NCI-H1436 (cell line): ENCODE measurements at regions not wholly inside any gene's neighbourhood (a gene's known extent, or its start where the extent isn't known, plus 50 kb on each side); places are given as distances from the start of the nearest gene placed in this dataset.
"Not testable (repeated sequence)": the region's sequence is repeated elsewhere in the genome, so short reads cannot be mapped to it uniquely, and the experiment has no call there.

ENCODE experiments used
- DNase-seq: peaks from one replicate; lab custom pipeline; 2025; lab: John Stamatoyannopoulos, UW

- DNase-seq = no peak
These were observed 426.7 kb upstream of the ARX start for GRCh38 chrX:25442499-25442898.

DNA sequence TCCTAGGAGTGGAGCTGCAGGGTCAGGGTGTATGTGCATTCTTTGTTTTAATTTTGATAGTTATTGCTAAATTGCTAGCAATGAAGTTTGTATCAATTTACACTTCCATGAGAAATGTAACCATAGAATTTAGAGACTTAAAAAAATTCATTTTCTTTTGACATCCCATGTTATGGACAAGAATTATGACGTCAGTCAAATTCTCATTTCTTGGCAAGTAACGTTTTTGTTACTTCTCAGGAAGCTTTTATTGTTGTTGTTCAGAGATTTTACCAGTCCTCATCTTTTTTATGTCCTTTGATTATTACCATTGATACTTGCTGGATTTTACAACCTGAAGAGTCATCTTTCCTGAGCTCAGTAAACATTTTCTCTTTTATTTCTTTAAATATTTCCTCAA, 417.5 kb upstream of the ARX start:
- DNase-seq = no peak

DNA sequence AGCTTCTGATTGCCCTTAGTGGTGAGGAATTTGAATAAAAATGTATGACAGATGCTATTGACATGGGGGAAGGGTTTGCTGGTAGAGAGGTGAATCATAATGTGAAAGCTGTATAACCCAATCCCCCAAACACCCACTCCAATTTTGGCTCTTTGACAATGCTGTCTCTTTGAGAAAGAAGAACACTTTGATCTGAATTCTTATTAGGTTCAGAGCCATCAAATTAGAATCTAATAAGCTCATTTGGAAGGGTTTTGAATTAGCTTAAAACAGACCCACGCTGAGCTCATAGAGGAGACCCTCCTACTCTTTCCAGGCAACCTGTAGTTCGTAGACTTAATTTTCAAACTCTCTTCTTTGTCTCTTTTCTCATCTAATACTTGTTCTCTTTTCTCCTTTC, 416.6 kb upstream of the ARX start:
- no peak for DNase-seq

DNA sequence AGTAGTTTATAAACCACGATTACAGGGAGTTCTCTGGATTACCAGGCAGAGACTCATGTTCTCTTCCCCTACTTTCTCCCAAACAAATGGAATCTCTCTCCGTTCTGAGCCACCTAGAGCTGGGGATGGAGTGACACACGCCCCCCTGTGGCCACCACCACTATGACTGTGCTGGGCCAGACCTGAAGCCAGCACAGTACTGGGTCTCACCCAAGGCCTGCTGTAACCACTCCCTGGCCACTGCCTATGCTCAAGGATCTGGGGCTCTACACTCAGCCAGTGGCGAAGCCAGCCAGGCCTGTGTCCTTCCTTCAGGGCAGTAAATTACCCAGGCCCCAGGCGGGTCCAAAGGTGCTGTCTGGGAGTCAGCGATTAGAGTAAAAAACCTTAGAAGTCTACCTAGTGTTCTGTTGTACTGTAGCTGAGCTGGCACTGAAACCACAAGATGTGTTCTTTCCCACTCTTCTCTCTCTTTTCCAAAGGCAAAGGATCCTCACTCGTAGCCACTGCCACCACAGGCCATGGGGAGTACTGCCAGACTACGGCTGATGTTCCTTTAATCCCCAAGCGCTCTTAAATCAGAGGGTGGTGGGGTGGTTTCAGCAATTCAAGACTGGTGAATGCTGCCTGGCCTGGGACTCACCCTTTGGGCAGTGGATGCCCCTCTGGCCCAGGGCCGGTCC, 412.2 kb upstream of the ARX start:
- no peak for DNase-seq

GRCh38 chrX:25404163-25404562, 388.4 kb upstream of the ARX start:
- DNase-seq = not testable (repeated sequence)

DNA sequence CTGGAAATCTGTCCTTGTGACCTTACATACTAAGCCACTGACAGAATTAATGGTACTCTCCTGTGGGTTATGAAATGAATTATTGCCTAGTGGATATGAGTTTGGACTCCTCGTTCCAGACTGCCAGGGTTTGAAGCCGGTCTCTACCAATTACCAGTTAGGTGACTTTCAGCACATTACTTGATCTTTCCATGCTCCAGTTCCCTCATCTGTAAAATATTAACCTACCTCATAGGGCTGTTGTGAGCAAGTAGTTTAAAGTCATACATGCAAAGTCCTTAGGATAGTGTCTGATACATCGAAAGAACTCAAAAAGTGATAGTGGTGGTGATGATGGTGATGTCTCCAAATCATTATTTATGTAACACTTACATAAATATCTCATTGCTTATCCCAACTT, 373.5 kb upstream of the ARX start:
- no peak for DNase-seq

DNA sequence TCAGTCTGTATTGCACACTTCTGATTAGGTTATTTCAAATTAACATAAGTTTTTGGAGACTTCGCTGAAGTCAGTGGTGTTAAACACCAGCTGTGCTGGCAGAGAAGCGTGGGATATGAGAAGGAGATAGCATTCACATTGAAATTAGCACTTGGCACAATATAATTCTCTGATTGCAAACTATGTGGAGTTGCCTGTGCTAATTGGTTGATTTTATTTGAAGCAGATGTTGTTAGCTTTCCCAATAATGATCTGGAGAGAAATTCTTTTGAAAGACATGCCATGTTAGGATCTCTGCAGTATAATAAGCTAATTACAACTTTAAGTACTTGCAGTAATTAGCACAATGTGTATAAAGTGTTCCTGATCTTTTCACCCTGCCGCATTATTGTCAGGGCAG, 367.4 kb upstream of the ARX start:
- no peak for DNase-seq

GRCh38 chrX:25356456-25356855, 340.7 kb upstream of the ARX start:
- no peak for DNase-seq

GRCh38 chrX:25344161-25344936, 328.6 kb upstream of the ARX start:
- no peak for DNase-seq

DNA sequence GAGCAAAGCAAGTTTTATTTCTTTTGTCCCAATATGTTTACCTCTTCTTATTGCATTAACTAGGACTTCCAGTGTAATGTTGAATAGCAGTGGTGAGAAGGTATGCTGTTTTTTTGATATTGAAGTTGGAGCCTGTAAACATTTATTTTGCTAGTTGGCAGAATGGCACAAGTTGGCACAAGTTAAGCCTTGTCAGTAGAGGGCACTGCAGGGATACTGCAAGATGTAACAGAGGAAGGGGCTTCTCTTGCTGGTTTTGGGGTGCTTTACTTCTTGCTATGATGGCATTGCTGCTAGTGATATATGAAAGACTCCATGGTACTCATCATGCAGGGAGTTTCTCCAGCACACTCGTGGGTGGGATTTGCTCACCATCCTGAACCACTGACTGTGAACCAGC, 327.3 kb upstream of the ARX start:
- no peak for DNase-seq

DNA sequence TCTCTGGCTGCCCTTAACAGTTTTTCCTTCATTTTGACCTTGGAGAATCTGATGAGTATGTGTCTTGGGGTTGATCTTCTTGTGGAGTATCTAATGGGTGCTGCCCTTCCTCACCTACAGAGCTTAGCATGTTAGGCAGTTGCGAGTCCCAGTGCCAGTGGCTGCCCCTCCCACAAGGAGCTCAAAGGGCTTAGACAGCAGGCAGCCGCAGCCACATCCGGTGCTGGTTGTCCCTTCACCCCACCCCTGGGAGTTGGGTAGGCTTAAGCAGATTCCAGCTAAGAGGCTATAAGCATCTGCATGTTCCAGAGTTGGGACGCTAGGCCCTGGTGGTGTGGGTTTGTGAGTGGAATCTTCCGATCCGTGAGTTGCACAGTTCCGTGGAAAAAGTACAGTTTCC, 322.1 kb upstream of the ARX start:
- no peak for DNase-seq

- DNase-seq = no peak
These were observed 285.2 kb upstream of the ARX start for GRCh38 chrX:25300994-25301393.

- DNase-seq = no peak
These were observed 281.1 kb upstream of the ARX start for GRCh38 chrX:25296850-25297249.

GRCh38 chrX:25295466-25295865, 279.7 kb upstream of the ARX start:
- no peak for DNase-seq

GRCh38 chrX:25290132-25290531, 274.4 kb upstream of the ARX start:
- no peak for DNase-seq

- DNase-seq = no peak
These were observed 272.9 kb upstream of the ARX start for GRCh38 chrX:25288676-25289075.

DNA sequence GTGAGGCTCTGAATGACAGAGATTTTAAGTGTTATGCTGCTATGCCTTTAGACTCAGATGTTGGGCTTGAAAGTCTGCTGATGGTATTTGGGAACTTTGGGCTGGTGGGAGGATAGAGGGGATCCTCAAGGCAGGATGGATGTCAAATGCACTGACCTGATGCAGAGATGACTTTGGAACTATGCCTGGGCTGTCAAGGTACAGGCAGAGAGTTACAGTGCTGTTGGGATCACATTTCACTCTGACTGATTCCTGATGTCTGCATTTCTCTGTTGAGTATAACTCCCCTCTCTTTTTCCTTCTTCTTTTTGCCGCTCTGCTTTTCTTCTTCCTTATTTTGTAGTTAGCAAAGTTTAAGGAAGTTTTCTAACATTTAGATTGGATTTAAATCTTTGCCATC, 271.8 kb upstream of the ARX start:
- no peak for DNase-seq

DNA sequence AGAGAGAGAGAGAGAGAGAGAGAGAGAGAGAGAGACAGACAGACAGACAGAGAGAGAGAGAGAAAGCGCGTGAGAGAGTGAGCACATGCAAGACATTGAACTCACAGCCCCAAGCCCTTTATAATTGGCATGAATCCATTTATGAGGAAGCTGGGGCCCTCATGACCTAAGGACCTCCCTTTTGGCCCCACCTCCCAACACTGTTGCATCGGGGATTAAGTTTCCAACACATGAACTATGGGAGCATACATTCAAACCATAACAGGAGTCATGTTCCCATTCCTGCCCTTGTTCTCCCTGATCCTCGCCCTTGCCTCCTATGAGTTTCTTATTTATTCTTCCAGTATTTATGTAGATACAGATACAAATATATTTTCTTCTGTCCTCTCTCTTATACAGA, 269.8 kb upstream of the ARX start:
- DNase-seq = no peak

DNA sequence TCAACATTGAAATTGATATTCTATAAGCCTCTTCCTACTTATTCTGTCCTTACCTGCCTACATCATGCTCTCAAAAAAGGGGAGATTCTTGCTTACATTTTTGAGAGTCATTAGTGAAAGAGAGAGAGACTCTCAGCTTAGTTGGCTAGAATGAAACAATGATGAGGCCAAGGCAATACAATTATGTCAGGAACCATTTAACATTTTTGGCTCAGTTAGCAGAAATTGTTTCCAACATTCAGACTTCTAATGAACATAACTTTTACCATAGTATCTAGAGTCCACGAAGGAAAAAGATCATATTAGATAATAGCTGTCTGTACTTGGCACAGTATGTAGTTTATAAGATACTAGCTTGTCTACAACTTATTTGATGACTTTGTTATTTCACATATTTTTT, 263.7 kb upstream of the ARX start:
- no peak for DNase-seq

DNA sequence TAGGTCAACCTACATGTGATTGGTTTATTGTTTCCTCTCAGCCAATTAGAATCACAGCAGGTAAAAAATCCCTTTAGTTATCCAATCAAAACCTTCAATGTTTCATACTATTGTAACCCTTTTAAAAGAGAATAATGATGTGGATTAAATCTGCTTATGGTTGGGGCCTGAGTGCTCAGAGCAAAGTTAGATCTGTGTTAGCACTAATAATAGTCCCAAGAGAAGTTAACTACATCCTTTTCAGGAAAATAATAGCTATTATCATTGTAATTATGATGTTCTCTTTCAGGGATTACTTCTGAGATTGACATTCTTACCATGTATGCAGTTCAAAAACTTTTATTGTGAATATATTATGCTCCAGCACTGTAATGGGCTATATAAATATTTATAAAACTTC, 262.6 kb upstream of the ARX start:
- no peak for DNase-seq

GRCh38 chrX:25277574-25277973, 261.8 kb upstream of the ARX start:
- DNase-seq = no peak

DNA sequence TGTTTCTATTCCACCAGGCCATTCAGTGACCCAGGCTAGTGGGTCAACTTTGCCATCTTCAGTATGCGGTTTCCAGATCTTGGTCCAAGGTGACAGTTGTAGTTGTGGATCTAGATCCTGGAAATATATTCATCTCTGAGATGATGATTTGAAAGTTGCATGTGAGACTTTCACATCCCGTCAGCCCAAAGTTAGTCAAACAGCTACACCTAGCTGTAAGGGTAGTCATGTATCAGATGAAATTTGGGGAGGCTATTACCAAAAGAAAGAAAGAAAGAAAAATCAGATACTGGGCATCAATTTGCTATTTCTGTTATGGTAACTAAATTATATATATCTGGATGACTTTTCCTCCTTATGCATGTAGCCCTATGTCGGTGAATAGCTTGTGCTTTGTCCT, 259.4 kb upstream of the ARX start:
- DNase-seq = no peak

- no peak for DNase-seq
These were observed 225.7 kb upstream of the ARX start for GRCh38 chrX:25241461-25241860.

DNA sequence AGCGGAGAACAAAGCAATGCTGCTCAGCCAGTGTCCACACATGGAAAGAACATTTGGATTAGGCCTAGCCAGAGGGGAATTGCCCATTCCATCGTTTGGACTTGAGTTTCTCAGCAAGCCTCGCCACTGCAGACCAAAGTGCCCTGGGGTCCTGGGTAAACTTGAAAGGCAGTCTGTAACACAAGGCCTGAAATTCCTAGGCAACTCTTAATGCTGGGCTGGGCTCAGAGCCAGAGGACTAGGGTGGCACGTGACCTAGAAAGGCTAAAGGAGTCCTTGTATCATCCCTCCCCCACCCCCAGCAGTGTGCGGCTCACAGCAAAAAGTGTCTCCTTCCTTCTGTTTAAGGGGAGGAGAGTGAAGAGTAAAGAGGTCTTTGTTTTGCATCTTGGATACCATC, 210.4 kb upstream of the ARX start:
- no peak for DNase-seq
